ENCODE measurements at regions not wholly inside any gene's neighbourhood (a gene's known extent, or its start where the extent isn't known, plus 50 kb on each side); places are given as distances from the start of the nearest gene placed in this dataset.
"Not testable (repeated sequence)": the region's sequence is repeated elsewhere in the genome, so short reads cannot be mapped to it uniquely, and the experiment has no call there.

DNA sequence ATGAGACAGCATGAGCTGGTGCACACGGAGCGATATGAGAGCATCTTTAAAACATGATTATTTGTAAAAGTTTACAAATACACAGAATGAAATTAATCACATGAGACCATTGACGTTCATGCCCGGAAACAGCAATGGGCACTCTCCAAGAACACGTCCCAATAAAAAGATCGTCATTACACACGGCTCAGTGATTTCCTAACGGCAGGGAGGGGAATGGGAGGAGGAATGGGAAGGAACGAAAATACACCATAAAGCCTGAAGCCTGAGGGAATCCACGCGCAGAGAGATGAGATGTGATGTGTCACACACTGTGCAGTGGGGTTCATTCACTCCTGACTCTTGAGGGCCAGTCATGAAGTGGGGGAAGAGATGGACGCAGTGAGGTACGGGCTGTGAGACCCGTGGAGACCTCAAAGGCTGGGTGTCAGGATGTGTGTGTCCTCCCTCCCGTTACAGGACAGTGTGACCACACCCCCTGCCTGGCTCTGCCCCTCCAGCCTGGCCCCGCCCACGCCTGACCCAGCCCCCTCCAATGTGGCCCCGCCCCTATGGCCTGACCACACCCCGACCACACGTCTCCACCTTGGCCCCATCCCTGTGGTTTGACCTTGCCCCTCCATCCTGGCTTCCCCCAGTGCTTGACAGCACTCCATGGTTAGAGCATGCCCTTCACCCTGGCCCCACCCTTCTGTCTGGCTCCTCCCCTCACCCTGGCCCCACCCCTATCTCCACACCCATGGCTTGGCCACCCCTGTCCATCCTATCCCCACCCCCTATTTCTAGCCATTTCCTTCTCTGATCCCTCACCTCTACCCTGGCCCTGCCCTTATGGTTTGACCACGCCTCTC, 270.5 kb upstream of the SFSWAP start:
- not testable (repeated sequence) for DNase-seq (ENCODE audit: low read depth)

DNA sequence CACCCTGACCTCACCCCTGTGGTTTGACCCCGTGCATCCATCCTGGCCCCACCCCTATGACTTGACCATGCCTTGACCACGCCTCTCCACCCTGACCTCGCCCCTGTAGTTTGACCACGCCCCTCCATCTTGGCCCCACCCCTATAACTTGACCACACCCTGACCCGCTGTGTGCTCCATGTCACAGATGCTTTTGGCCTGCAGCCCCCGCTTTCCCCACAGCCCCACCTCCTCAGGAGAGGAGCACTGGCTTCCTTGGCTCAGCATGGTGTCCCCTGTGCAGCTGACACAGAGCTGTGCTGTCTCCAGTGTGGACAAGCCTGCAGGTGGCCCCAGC, 269.9 kb upstream of the SFSWAP start:
- no peak for DNase-seq (ENCODE audit: low read depth)

DNA sequence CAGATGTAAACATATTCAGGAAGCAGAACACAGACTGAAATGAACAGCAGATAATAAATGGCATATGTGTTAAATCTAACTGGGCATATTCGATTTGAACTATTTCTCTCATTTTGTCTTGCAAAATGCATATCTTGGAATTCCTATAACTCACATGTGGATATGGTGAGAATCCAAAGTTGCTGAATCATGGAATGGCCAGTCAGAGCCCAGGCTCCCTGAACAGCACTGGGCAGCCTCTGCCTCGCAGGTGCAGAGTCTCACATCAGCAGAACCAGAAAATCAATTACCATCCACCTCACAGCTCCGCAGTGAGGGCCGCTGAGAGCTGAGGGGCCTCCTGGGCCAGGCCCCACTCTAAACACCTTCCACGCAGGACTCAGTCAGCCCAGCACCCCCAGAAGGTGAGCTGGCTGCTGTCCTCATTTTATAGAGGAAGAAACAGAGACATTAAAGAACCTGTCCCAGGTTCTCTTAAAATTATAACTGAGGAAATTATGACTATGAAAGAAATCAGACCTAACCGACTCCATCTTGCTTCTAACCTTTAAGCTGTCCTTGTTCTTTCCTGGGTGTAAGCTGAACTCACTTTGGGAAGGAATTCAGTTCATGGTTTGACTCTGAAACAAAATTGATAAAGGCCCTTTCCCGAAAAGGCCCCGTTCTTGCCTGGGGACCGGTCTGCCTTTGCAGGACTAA, 269.1 kb upstream of the SFSWAP start:
- DNase-seq (ENCODE audit: low read depth), result no peak

DNA sequence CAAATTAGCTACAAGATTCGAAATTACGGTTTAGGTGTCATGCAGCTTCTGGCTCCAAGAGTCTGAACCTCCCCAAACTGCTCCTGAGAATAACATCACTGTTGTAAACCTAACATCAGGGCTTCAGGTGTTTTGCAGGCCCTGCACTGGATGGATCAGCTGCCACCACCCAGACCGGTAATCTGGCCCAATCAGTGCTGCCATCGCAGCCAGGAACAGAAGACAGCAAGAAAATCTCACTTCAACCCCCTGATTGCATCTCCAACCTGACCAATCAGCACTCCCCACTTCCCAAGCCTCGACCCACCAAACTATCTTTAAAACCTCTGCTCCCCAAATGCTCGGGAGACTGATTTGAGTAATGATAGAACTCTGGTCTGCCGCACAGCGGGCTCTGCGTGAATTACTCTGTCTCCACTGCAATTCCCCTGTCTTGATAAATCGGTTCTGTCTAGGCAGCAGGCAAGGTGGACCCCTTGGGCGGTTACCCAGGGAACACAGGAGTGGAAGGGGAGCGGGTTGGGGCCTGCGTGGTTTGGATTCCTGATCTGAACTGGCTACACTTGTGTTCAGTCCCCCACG, 268.5 kb upstream of the SFSWAP start:
- DNase-seq (ENCODE audit: low read depth), result no peak

DNA sequence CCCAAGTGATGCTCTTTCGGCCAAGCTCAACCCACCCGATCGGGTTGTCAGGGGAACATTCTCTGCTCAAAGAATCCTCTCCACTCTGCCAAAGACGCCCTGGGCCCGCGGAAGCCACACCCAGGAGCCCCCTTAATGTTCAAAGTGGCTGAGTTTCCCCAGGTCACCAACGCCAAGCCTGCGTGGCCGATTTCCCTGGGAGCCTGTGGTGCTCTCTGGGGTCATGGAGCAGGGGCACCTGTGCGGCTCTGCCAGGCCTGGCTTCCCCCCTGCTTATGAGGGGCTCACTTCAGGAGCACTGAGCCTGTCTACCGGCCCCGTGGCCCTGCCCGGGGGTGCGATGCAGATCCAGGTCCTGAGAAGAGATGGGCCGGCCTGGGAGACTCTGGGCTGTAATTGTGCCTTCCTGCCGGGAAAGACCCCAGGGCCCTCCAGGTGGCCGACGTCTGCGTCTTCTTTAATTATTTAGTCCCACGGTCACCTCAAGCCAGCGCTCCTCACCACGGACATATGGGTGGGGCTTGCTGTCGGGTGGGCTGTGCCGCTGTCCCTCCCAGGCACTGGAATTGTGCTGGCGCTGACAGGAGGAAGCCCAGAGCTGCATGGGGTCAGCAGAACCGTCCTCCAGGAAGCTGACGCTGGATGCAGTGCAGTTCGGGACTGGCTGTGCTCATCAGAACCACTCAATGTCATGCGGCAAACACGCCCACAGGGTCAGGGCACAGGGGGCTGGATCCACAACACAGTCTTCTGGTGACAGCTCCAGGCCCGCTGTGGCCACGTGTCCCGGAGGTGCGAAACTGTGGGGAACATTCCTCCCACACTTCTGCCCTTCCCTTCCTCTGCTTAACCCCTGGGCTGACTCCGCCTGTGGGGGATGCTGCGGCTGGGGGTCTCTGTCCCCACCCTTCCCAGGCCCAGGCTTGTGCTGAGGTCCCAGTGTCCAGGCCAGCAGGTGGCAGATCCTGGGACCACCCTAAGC, 267.6 kb upstream of the SFSWAP start:
- no peak for DNase-seq (ENCODE audit: low read depth)

DNA sequence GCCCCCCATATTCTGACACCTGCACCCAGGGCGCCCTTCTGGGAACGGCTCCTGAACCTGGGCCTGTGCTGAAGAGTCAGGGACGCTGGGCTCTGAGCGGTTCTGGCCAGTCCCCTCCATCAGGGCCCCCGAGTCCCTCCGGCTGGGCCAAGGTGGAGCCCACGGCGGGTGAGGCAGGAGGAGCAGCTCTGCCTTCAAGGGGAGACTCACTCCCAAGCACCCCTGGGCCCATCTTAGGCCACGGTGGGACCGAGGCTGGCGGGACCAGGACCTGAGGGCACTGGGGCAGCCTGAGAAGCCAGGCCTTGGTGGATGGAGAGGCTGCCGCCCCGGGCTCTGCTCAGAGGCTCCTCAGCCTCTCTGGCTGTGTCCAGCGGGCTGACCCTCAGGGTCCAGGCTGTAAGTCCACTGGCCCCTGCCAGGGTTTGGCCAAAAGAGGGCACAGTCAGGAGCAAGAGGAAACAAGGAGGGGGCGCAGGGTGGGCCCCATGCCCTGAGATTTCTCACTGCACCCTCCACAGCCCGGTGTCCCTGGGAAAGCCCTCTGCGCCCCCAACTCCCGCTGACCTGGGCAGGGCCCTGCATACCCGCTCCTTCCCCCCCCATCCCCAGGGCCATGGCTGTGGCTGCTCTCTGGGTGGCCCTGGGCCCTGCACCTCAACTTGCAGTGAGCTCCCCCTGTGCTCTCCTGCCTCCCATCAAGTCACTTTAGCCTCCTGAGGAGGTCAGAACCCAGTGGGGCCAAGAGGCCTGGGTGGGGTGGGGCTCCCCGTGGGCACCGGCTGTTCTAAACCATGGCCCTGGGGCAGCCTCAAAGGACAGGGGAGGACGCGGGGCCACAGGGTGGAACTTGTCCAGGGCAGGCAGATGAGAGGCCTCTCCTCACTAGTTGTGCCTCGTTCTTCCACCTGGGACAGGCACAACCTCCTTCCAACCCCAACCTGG, 266.4 kb upstream of the SFSWAP start:
- no peak for DNase-seq (ENCODE audit: low read depth)

DNA sequence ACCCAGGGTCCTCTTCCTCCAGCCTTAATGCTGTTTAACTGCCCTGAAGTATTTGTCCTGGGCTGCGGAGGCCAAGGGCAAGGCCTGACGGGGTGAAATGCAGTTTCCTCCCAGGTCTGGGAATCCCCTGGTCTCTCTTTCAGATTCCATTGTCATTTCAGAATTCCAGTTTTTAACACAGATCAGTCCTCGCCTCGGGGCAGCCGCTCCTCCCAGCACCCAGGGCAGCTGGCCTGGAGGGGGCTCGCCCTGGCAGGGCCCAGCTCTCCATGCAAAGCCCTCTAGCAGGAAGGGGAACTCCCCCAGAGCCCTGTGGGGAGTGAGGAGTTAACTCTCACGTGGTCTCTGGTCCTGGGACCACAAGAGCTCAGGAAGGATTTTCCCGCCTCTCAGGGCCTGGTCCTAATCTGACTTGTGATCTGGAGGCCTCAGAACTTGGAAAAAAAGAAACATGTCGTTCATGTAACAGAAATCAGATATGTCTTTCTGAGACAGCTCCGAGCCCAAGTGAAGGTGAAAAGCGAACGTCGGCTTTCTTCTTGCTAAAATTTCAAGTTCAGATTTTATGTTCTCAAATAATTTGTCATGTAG, 265.6 kb upstream of the SFSWAP start:
- no peak for DNase-seq (ENCODE audit: low read depth)

DNA sequence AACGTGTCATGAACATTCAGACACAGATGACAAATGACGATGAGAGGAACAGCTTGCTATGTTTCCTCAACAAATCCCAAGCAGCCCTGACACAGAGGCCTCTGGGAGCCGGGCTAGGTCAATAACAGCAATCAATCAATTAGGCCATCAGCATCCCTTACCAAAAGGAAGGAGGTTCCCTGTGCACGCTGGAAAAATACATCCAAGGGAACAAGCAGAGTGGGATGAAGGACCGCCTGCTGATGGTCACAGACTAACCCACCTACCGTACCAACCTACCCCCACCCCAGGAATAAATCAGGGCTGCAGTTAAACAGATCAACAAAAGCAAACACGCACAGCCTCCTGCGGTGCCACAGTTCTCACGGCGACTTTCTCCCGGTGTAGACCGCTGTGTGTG, 265.1 kb upstream of the SFSWAP start:
- DNase-seq (ENCODE audit: low read depth), result no peak

DNA sequence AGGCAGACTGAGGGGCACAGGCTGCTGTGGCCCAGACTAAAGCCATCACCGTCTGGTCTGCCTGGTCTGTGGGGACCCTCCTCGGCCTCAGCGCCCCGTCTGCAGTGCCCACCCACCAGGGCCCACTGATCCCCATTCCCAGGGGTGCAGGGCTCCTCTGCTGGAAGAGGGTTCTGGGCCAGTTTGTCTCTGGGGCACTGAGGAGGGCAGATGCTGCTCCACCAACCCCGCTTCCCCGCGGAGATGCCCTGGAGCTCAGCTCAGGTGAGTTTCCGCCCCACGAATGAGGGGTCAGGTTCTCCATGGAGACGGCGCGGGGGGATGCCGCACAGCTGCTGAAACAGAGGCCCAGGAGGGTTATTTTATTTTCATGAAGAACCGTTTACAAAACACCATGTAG, 263.3 kb upstream of the SFSWAP start:
- not testable (repeated sequence) for DNase-seq (ENCODE audit: low read depth)

DNA sequence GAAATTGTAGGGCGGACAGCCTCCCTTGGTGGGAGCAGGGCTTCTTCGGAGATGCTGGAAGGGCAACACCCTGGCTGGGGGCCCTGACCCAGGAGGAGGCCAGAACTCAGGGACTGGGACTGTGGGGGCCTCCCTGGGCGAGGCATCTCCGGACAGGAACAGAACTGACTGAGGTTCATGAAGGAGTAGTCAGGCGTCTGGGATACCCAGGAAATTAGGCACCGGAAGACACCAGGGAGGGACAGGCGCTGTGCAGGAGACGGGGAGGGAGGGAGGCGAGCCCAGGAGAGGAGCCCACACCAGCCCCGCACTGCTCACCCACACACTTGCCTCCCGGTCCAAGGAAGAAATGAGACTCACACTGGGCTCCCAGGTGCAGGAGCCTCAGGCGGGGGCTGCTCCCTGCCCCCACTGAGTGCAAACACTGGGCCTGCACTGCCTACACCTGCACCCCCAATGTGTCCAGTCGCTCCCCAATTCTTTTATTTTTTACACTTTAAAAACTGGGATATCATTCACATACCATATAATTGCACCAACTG, 262.6 kb upstream of the SFSWAP start:
- no peak for DNase-seq (ENCODE audit: low read depth)

DNA sequence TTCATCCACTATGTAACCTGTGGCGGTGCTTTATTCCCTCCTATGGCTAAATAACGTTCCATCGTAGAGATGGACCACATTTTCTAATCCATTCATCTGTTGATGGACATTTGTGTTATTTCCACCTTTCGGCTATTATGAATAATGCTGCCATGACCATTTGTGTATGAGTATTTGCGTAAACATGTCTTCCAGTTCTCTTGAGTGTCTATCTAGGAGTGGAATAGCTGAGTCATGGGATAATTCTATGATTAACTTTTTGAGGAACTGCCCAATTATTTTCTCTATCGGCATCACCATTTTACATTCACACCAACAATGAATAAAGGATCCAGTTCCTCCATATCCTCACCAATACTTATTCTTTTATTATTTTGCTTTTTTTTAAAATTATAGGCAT, 261.9 kb upstream of the SFSWAP start:
- no peak for DNase-seq (ENCODE audit: low read depth)

DNA sequence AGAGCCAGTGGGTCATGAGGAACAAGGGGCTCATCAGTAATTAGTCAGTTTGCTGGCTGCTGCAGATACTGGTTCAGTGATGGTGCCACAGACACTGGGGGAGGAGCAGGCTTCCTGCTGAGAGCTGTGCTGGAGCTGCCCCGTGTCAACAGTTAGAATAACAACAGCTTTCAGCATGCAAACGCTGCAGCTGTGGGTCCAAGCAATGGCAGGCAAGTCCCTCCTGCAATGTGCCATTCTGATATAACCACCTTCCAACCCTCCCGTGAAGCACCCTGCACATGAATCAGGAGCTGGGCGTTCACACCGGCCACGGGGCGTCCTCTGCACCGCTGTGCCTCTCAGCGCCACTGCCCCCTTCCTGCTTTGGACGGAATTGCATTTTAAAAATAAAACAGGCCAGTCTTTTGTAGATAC, 258.4 kb upstream of the SFSWAP start:
- DNase-seq (ENCODE audit: low read depth), result no peak

DNA sequence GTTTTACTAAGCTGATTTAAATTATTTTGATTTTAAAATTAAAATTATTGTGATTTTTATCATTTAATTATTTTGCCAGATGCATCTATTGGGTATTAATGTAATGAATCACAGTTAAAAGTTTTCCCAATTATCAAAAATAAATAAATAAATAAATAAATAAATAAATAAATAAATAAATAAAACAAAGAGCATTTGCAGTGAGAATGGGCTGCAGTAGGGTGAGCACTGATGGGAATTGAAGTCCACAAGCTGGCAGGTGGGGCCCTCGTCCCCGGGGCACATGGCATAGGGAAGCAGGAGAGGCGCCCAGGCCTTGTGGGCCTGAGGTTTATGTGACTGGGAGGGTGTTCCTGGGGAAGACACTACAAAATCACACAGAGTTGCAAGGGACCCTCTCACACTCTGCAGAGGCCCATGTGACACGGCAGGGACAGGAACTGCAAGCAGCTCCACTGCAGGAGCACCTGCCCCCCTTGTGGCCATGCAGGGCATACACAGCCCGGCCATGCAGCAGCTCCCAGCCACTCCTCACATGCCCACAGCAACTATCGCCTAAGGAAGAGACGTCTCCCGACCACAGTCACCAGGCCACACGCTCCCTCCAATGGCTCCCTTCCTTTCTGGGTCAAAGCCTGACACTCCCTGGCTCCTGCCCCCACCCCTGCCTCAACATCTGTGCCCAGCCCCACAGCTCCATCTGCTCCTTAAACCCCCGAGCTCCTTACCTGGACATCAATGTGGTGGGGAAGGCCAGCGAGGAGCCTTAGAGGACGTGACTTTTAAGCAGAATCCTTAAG, 256.3 kb upstream of the SFSWAP start:
- no peak for DNase-seq (ENCODE audit: low read depth)

DNA sequence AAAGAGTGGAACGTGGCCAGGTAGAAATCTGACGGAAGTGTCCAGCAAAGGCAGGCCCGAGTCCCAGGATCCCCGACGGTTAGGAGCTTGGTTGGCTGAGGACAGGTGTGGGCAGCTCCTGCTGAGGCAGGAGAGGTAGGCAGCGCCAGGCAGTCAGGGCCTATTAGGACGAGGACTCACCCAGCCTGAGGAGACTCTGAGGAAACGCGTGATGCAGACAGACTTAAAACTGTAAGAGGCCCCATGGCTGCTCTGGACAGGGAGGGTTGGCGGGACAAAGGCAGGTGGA, 255.7 kb upstream of the SFSWAP start:
- DNase-seq (ENCODE audit: low read depth), result no peak

DNA sequence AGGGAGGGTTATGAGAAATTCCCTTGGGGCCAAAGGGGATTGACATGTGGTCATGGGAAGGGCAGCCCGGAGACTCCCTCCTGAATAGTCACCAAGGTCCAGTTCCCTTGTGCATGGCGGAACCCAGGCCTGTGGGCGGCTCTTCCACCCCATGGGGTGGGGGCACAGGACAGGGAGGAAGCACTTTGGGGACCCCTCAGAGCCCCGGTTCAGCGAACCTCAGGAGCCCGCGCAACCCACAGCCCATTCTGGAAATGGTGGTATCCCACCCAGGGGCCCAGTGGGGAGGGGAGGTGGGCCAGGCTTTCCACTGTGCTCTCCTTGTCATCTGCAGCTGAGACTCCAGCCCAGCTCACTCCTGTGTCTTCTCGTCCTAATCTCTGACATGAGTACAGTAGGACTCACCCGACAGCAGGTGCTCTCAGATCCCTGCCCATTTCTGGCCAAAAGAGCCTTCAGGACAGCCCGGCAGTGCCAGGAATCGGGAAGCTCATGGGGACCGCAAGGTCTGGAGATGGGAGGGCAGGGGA, 255.2 kb upstream of the SFSWAP start:
- DNase-seq (ENCODE audit: low read depth), result no peak

DNA sequence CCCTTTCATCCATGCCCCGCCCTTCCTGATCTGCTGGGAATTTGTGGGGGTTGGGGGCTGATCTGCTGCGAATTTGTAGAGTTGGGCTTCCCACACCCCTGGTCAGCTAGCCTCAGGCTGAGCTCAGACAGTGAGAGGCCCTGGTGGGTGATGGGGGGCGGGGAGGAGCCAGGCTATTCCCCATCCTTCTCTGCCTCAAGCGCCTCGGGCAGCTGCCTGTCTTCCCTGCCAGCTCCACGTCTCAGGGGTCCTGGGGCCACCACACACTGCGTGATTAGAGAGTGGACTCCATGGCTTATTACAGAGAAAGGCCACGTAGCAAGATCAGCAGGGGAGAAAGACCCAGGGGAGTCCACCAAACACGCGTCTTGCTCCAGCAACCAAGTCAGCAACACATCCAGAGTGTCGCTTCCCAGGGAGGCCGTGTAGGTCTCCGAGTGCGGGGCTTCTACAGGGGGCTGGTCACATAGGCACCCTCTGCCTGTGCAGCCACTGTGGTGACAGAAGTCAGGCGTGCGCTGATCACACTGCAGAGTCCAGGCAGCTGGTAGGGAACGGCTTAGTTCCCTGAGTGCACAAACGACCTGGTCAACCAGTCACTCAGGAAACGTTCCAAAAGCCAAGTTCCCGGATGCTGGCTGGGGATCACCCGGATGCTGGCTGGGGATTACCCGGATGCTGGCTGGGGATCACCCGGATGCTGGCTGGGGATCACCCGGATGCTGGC, 254.4 kb upstream of the SFSWAP start:
- DNase-seq (ENCODE audit: low read depth), result no peak

DNA sequence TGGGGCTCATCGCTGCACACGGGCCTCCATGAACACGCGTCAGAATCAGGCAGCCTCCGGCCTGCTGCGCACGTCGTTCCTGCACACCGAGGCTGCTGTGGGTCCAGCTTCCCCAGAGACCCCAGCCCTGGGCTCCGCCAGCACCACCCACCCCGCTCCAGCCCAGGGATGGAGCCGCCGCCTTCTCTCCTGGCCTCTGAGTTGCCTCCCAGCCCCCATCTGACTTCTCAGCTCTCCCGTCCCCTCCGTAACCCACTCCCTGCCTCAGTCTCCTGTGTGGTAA, 253.9 kb upstream of the SFSWAP start:
- DNase-seq (ENCODE audit: low read depth), result no peak

DNA sequence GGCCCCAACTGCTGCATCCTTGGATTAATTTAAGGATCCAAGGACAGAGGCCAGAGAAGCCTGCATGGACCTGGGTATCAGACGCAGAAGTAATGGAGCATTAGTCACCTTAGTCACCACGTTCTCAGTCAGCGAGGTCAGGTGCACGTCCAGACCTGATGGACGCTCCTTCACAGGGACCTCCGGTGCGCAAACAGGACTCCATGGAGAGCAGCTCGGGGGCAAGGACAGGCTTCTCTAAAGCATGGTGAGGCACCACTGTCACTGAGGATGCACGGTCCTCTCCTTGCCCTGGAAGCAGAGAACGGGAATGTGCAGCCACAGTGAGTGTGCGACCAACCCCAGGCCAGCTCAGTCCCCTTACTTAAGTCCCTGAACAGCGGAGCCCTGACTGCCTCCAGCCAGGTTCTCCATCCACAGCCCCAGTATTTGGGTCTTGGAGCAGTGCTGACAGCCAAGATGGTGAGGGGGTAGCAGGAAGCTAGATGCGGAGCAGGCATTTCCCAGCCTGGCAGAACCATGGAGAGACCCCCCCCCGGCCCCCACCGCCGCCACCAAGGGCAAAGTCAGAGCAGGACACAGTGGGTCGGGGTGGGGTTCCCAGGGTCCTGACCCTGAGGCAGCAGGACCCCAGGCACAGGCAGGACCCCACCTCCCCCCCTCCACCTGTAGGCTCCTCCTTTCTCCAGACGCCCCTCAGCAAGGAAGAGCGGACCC, 253.4 kb upstream of the SFSWAP start:
- no peak for DNase-seq (ENCODE audit: low read depth)

DNA sequence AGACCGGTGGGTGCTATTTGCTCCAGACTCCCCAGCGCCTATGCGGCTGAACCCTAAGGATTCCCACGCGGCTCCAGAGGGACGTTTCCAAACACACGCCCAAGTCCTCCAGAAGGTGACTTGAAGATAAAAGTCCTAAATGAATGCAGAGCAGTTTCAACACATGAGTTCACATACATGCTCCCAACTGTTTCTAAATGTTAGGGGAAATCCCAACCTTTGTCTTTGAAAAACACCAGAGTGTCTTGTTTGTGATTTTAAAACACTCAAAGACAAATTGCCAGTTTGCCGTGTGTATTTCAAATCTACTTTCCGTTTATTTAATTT, 252.9 kb upstream of the SFSWAP start:
- no peak for DNase-seq (ENCODE audit: low read depth)
